ENCODE measurements at regions not wholly inside any gene's neighbourhood (a gene's known extent, or its start where the extent isn't known, plus 50 kb on each side); places are given as distances from the start of the nearest gene placed in this dataset.

- Histone ChIP-seq H3K27me3 (ENCODE audit: insufficient read depth, low read length) (no peaks in the 10 kb centered on the region), H3K79me2 (ENCODE audit: insufficient read depth, low read length) (no peaks in the 10 kb centered on the region), H3K4me3 (replicated peaks in 1 of 2; ENCODE audit: low read depth in 1 of 2, low read length in 2 of 2) (no peak overlapping the region), H4K20me1 (ENCODE audit: insufficient read depth) (no peaks in the 10 kb centered on the region), H3K9ac (ENCODE audit: low read length) (no peak overlapping the region), H3K27ac (ENCODE audit: low read depth, low read length) (no peak overlapping the region), H3K36me3 (ENCODE audit: control insufficient read depth in 1 of 2, insufficient read depth in 2 of 2, low read length in 2 of 2) (no peaks in the 10 kb centered on the region), H3K9me3 (ENCODE audit: control insufficient read depth in 1 of 2, insufficient read depth in 1 of 2, low read depth in 1 of 2, low read length in 2 of 2) (no peaks in the 10 kb centered on the region), H3K4me1 (ENCODE audit: control insufficient read depth in 1 of 2, insufficient read depth in 2 of 2, low read length in 2 of 2) (peaks cover 0 to 11% of the 10 kb centered on the region in 2 experiments; a peak in 3 of 4 replicates), H3K4me2 (ENCODE audit: low read length) (no peak overlapping the region), H3K9me2 (ENCODE audit: insufficient read depth) (no peaks in the 10 kb centered on the region), H2AFZ (ENCODE audit: low read depth, low read length, poor library complexity, severe bottlenecking) (no peak overlapping the region)
- CTCF ChIA-PET = no interaction called here
- BruUV-seq (replicated peaks) = no TSS peak
- RAD21 ChIA-PET (ENCODE audit: low non-redundant PET in 1 of 2, low total read pairs in 2 of 2, uncharacterized antibody in 2 of 2, unreplicated experiment in 2 of 2) = no interaction called here
- DNase-seq (ENCODE audit: low read depth, low spot score) = no peak
- no peak for ATAC-seq
- POLR2A ChIA-PET = no interaction called here
- intact Hi-C loops (cut with micrococcal nuclease) = no loop called here
- TF ChIP-seq CEBPB (IDR thresholded peaks at IDR 0.05; ENCODE audit: low read depth) (no peak), RAD21 (IDR thresholded peaks at IDR 0.05; ENCODE audit: low read depth) (no peak), SIN3A (IDR thresholded peaks at IDR 0.05; ENCODE audit: low read depth) (no peak), SP1 (IDR thresholded peaks at IDR 0.05; ENCODE audit: low read depth) (no peak), JUND (IDR thresholded peaks at IDR 0.05) (no peak), ELF1 (IDR thresholded peaks at IDR 0.05; ENCODE audit: borderline replicate concordance, low read depth) (no peak), YY1 (IDR thresholded peaks at IDR 0.05; ENCODE audit: extremely low read depth, insufficient replicate concordance, low read depth, low read length) (no peak), POLR2AphosphoS5 (IDR thresholded peaks at IDR 0.05; ENCODE audit: low read depth, low read length) (no peak), ZFX (IDR thresholded peaks at IDR 0.05) (no peak), ZNF274 (IDR thresholded peaks at IDR 0.05; ENCODE audit: low read depth, low read length) (no peak), FOSL1 (IDR thresholded peaks at IDR 0.05; ENCODE audit: low read depth) (no peak), POLR2A (IDR thresholded peaks at IDR 0.05; ENCODE audit: borderline replicate concordance, extremely low read depth, insufficient read depth, insufficient read length) (no peak), EZH2phosphoT487 (IDR thresholded peaks at IDR 0.05; ENCODE audit: borderline replicate concordance) (no peak), MAX (IDR thresholded peaks at IDR 0.05) (no peak), ZBTB33 (IDR thresholded peaks at IDR 0.05; ENCODE audit: extremely low read depth, insufficient replicate concordance, low read length) (no peak), CBX3 (IDR thresholded peaks at IDR 0.05; ENCODE audit: low read depth) (no peak), REST (IDR thresholded peaks at IDR 0.05; ENCODE audit: low read depth) (no peak)
Measured at GRCh38 chr1:219794085-219794743, 134.1 kb downstream of the SLC30A10 start.

Measured in HCT116 (cell line).